ENCODE measurements at regions not wholly inside any gene's neighbourhood (a gene's known extent, or its start where the extent isn't known, plus 50 kb on each side); places are given as distances from the start of the nearest gene placed in this dataset.

DNA sequence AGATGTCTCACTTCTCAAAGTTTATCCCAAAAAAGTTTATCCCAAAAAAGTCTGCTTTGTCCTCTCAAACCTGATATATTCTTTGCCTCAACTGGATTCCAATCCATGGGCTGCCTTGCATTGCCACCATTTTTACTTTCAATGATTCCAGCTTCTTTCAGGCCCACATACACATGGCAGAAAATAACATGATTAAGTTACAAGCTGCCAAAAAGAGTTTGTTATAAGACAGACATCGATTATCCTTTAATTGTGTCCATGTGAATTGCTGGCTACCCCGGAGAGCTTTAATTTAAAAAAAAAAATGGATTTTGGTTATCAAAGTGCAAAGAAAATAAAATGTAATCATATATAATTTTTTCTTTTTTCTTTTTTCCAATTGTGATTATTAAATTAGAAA is 819.6 kb upstream of the SORCS1 start:
- TF ChIP-seq CTCF (IDR thresholded peaks at IDR 0.05; ENCODE audit: insufficient read depth, low read length, poor library complexity, severe bottlenecking) (no peak), EZH2phosphoT487 (conservative IDR thresholded peaks at IDR 0.05; ENCODE audit: low read length) (no peak)
